ENCODE measurements at regions not wholly inside any gene's neighbourhood (a gene's known extent, or its start where the extent isn't known, plus 50 kb on each side); places are given as distances from the start of the nearest gene placed in this dataset.

GRCh38 chr1:229195246-229195645 lies 75.7 kb upstream of the RAB4A start:
- TF ChIP-seq CTCF (conservative IDR thresholded peaks at IDR 0.05) (no peak), ZFX (IDR thresholded peaks at IDR 0.05) (no peak)

Data from C4-2B (cell line).